ENCODE measurements at regions not wholly inside any gene's neighbourhood (a gene's known extent, or its start where the extent isn't known, plus 50 kb on each side); places are given as distances from the start of the nearest gene placed in this dataset.

DNA sequence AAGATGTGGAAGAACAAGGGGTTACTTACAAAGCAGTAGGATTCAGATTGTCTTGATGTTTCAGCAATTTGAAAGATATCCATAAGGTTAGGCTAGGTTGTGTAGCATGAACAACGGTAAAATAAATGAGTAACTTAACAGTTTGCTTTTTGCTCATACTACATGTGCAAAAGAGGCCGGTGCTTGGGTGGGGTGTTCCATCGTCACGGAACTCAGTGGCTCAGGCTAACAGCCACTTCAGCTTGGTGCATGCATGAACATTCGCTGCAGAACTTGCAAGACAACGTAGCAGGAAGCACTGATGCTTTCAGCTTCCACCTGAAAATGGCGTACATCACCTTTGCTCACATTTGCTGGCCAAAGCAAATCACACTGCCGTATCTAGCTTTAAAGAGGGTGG, 407.3 kb upstream of the CDH20 start:
- TF ChIP-seq, protein P1, sequence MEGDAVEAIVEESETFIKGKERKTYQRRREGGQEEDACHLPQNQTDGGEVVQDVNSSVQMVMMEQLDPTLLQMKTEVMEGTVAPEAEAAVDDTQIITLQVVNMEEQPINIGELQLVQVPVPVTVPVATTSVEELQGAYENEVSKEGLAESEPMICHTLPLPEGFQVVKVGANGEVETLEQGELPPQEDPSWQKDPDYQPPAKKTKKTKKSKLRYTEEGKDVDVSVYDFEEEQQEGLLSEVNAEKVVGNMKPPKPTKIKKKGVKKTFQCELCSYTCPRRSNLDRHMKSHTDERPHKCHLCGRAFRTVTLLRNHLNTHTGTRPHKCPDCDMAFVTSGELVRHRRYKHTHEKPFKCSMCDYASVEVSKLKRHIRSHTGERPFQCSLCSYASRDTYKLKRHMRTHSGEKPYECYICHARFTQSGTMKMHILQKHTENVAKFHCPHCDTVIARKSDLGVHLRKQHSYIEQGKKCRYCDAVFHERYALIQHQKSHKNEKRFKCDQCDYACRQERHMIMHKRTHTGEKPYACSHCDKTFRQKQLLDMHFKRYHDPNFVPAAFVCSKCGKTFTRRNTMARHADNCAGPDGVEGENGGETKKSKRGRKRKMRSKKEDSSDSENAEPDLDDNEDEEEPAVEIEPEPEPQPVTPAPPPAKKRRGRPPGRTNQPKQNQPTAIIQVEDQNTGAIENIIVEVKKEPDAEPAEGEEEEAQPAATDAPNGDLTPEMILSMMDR (conservative IDR thresholded peaks at IDR 0.05) = no peak
- H2AK5ac ChIP-seq (ENCODE audit: insufficient read length, low read length) = no peak overlapping the region

More for the DNA sequence above, 407.3 kb upstream of the CDH20 start:
- Mint-ChIP-seq H3K9me3 (peaks cover 0 to 2% of the 10 kb centered on the region in 2 experiments; a peak in 1 of 5 replicates), H3K36me3 (ENCODE audit: insufficient read depth in 1 of 3, low read depth in 3 of 3) (no peaks in the 10 kb centered on the region), H3K27ac (no peak overlapping the region), H3K4me3 (no peak overlapping the region), H3K4me1 (0 out of 4 replicates have a peak, but pooled peaks cover 2 to 7% of the 10 kb centered on the region in 2 experiments), H3K27me3 (ENCODE audit: low read depth) (no peaks in the 10 kb centered on the region)
- Histone ChIP-seq H3K27ac (ENCODE audit: insufficient read length, low read depth, low read length) (no peak overlapping the region), H2BK15ac (ENCODE audit: low read depth, low read length) (no peak overlapping the region), H3K4ac (ENCODE audit: low read depth, low read length) (no peak overlapping the region), H4K8ac (replicated peaks; ENCODE audit: insufficient read length, low read depth, low read length) (no peak overlapping the region), H4K91ac (ENCODE audit: insufficient read length, low read depth, low read length) (no peak overlapping the region), H3K79me1 (ENCODE audit: insufficient read depth, low read depth, low read length, poor library complexity, severe bottlenecking) (no peaks in the 10 kb centered on the region), H3K27me3 (ENCODE audit: insufficient read depth, low read length) (no peaks in the 10 kb centered on the region), H3K9ac (ENCODE audit: extremely low read depth, insufficient read length, low read length) (no peak overlapping the region), H2AFZ (ENCODE audit: low read length) (no peak overlapping the region), H3K4me2 (ENCODE audit: insufficient read depth, insufficient read length, low read length) (no peak overlapping the region), H3K23me2 (ENCODE audit: insufficient read length, low read depth, low read length, poor library complexity, severe bottlenecking) (no peaks in the 10 kb centered on the region), H4K5ac (ENCODE audit: insufficient read length, low read depth, low read length) (no peak overlapping the region), H2BK120ac (ENCODE audit: low read depth, low read length, poor library complexity, severe bottlenecking) (no peak overlapping the region), H3K18ac (ENCODE audit: insufficient read length, low read depth, low read length) (no peak overlapping the region), H3K79me2 (ENCODE audit: insufficient read depth, low read length) (no peaks in the 10 kb centered on the region), H4K20me1 (ENCODE audit: control insufficient read depth, insufficient read depth, insufficient read length) (no peaks in the 10 kb centered on the region), H3K56ac (ENCODE audit: insufficient read length, low read depth, low read length) (no peak overlapping the region), H2BK5ac (ENCODE audit: insufficient read length, low read length) (no peak overlapping the region), H2BK12ac (ENCODE audit: insufficient read length, low read depth, low read length) (no peak overlapping the region), H2BK20ac (ENCODE audit: low read depth, low read length, poor library complexity, severe bottlenecking) (no peak overlapping the region), H3K23ac (ENCODE audit: insufficient read length, low read depth, low read length) (no peak overlapping the region), H3K9me3 (ENCODE audit: control insufficient read depth, low read depth, low read length) (no peaks in the 10 kb centered on the region), H3K14ac (ENCODE audit: insufficient read depth, low read length) (no peak overlapping the region), H3K4me1 (ENCODE audit: insufficient read depth, low read length) (peaks cover 3% of the 10 kb centered on the region; the same call in 1 of the 2 replicates), H3T11ph (ENCODE audit: low read length) (no peak overlapping the region)
- DNase-seq = no peak
- no CpG with 5 or more reads among the region's 8 CpGs for WGBS (ENCODE audit: extremely low coverage, insufficient read length, low lambda C conversion rate)
